ENCODE measurements at regions not wholly inside any gene's neighbourhood (a gene's known extent, or its start where the extent isn't known, plus 50 kb on each side); places are given as distances from the start of the nearest gene placed in this dataset.

GRCh38 chr20:24832518-24832917 lies 116.6 kb upstream of the CST7 start:
- Histone ChIP-seq H3K36me3 (no peaks in the 10 kb centered on the region), H3K4me1 (no peaks in the 10 kb centered on the region), H3K27me3 (no peaks in the 10 kb centered on the region), H3K4me3 (no peak overlapping the region), H3K9me3 (no peaks in the 10 kb centered on the region), H3K27ac (no peak overlapping the region)
- TF ChIP-seq CTCF (IDR thresholded peaks at IDR 0.05), result no peak
- WGBS, 2 donors, result 86 to 87% methylated on average over 6 of the region's 6 CpGs
- no peak for DNase-seq
- ATAC-seq, result no peak
- intact Hi-C loops (cut with DNase I), result no loop called here
- FAIRE-seq, result no peak

GRCh38 chr20:24833592-24833991 lies 115.5 kb upstream of the CST7 start:
- DNase-seq, result no peak
- Histone ChIP-seq H3K4me3 (no peak overlapping the region), H3K4me1 (no peaks in the 10 kb centered on the region), H3K9me3 (no peaks in the 10 kb centered on the region), H3K27me3 (no peaks in the 10 kb centered on the region), H3K36me3 (no peaks in the 10 kb centered on the region), H3K27ac (no peak overlapping the region)
- no peak for ATAC-seq
- no peak for TF ChIP-seq CTCF (IDR thresholded peaks at IDR 0.05)
- WGBS, 2 donors, result 77 to 82% methylated on average over 6 of the region's 6 CpGs
- FAIRE-seq, result no peak
- intact Hi-C loops (cut with DNase I), result no loop called here

- no peak for DNase-seq
- intact Hi-C loops (cut with DNase I), result no loop called here
- no peak overlapping the region for H3K27ac ChIP-seq
- no peaks in the 10 kb centered on the region for H3K27me3 ChIP-seq
- ATAC-seq, result no peak
- H3K4me3 ChIP-seq, result no peak overlapping the region
- no peaks in the 10 kb centered on the region for H3K4me1 ChIP-seq
- WGBS, 2 donors, result 59 to 75% methylated on average over 1 of the region's 1 CpG
- no peak for TF ChIP-seq CTCF (IDR thresholded peaks at IDR 0.05)
- no peaks in the 10 kb centered on the region for H3K9me3 ChIP-seq
- H3K36me3 ChIP-seq, result no peaks in the 10 kb centered on the region
- FAIRE-seq, result no peak
These were observed 114.8 kb upstream of the CST7 start for GRCh38 chr20:24834310-24834709.

- 72 to 73% methylated on average over 5 of the region's 5 CpGs for WGBS, 2 donors
- no peak overlapping the region for H3K27ac ChIP-seq
These were observed 113.9 kb upstream of the CST7 start for GRCh38 chr20:24835195-24835594.

More at GRCh38 chr20:24835195-24835594, 113.9 kb upstream of the CST7 start:
- no peaks in the 10 kb centered on the region for H3K27me3 ChIP-seq
- no peaks in the 10 kb centered on the region for H3K9me3 ChIP-seq
- FAIRE-seq, result no peak
- intact Hi-C loops (cut with DNase I), result no loop called here
- no peak overlapping the region for H3K4me3 ChIP-seq
- no peaks in the 10 kb centered on the region for H3K36me3 ChIP-seq
- TF ChIP-seq CTCF (IDR thresholded peaks at IDR 0.05), result no peak
- ATAC-seq, result no peak
- H3K4me1 ChIP-seq, result no peaks in the 10 kb centered on the region
- DNase-seq, result no peak
